H1 (cell line): ENCODE measurements at regions not wholly inside any gene's neighbourhood (a gene's known extent, or its start where the extent isn't known, plus 50 kb on each side); places are given as distances from the start of the nearest gene placed in this dataset.

ENCODE experiments used
- ASH2L ChIP-seq: fragments of 200-600, 300-600 bp; sonication (generic); IDR thresholded peaks from one replicate; pipeline ENCODE4 v1.7.1; 2017; ENCODE audit warnings: low read length
- ATF3 ChIP-seq: IDR thresholded peaks from 2 replicates; pipeline ENCODE4 v1.6.1; 2011; ENCODE audit warnings: low read depth, mild to moderate bottlenecking, low read length; ENCODE audit not compliant: insufficient read depth
- EGR1 ChIP-seq: IDR thresholded peaks from 2 replicates; pipeline ENCODE4 v1.6.1; 2011; ENCODE audit warnings: low read depth, low read length, borderline replicate concordance
- GABPA ChIP-seq: IDR thresholded peaks from 2 replicates; pipeline ENCODE4 v1.6.1; 2011; ENCODE audit warnings: mild to moderate bottlenecking, low read length, moderate library complexity, borderline replicate concordance; ENCODE audit not compliant: insufficient read depth

GRCh38 chr7:96400001-96400400 is 78.1 kb upstream of the SLC25A13 start (continued):
- TF ChIP-seq ATF3: no peak
- no peak for TF ChIP-seq GABPA
- TF ChIP-seq EGR1: no peak
- no peak for TF ChIP-seq ASH2L
